Activated CD4-positive, alpha-beta T cell treated with anti-CD3 and anti-CD28 coated beads for 36 hours (primary cell): ENCODE measurements at regions not wholly inside any gene's neighbourhood (a gene's known extent, or its start where the extent isn't known, plus 50 kb on each side); places are given as distances from the start of the nearest gene placed in this dataset.

ENCODE experiments used
- ATAC-seq: fragments of 200-7000 bp; cut with Tn5 transposase; one replicate; pipeline ENCODE4 v1.10.0; 2021; ENCODE audit warnings: mild to moderate bottlenecking, moderate library complexity
- CTCF ChIA-PET: fragments of 350-600 bp; sonication (Branson Sonifier 250); formaldehyde crosslinking; loops from one replicate; lab custom pipeline; 2021; ENCODE audit warnings: antibody characterized with exemption; lab: Charles Lee
- POLR2A ChIA-PET: fragments of 350-600 bp; sonication (Branson Sonifier 250); formaldehyde crosslinking; loops from one replicate; lab custom pipeline; 2021; ENCODE audit warnings: antibody characterized with exemption, inconsistent platforms; lab: Charles Lee
- DNase-seq: peaks from one replicate; pipeline ENCODE4 v3.0.0-alpha.2; 2020
- H3K27ac Mint-ChIP-seq: one replicate; pipeline ENCODE4 v1.8.0; 2021; ENCODE audit warnings: mixed read lengths
- H3K27me3 Mint-ChIP-seq: one replicate; pipeline ENCODE4 v1.8.0; 2021; ENCODE audit warnings: mixed read lengths
- H3K36me3 Mint-ChIP-seq: one replicate; pipeline ENCODE4 v1.8.0; 2021; ENCODE audit warnings: low read depth, mixed read lengths
- H3K4me1 Mint-ChIP-seq: one replicate; pipeline ENCODE4 v1.8.0; 2021; ENCODE audit warnings: mixed read lengths
- H3K4me3 Mint-ChIP-seq: one replicate; pipeline ENCODE4 v1.8.0; 2021; ENCODE audit warnings: mild to moderate bottlenecking, moderate library complexity, mixed read lengths
- H3K9me3 Mint-ChIP-seq: one replicate; pipeline ENCODE4 v1.8.0; 2021; ENCODE audit warnings: low read depth, mixed read lengths
- intact Hi-C, 2 experiments: fragments of 100-400 bp; cut with DNase I in 1 of 2; cut with micrococcal nuclease in 1 of 2; formaldehyde crosslinking; loops; one replicate each; pipeline versions ENCODE4 v1.14.2 to v1.15.1; 2022 to 2024; cut with DNase I, micrococcal nuclease

GRCh38 chr10:111203615-111204014, 126.8 kb downstream of the ADRA2A start:
- DNase-seq (no peak), ATAC-seq (no peak)
- CTCF ChIA-PET: interaction anchor here (1.3 kb wide), 1 partner anchor 16 kb away, joined by 3 read pairs; no protein-coding TSS in a partner anchor
- H3K4me3 Mint-ChIP-seq: no peak overlapping the region
- H3K9me3 Mint-ChIP-seq: no peaks in the 10 kb centered on the region
- H3K4me1 Mint-ChIP-seq: no peaks in the 10 kb centered on the region
- H3K27ac Mint-ChIP-seq: no peak overlapping the region
- POLR2A ChIA-PET: no interaction called here
- intact Hi-C loops: no loop called here
- H3K27me3 Mint-ChIP-seq: peaks cover 2% of the 10 kb centered on the region
- no peaks in the 10 kb centered on the region for H3K36me3 Mint-ChIP-seq

- CTCF ChIA-PET: interaction anchor here (0.7 to 1.3 kb wide), 2 partner anchors 17 to 31 kb away, joined by 3 read pairs; no protein-coding TSS in a partner anchor
- ATAC-seq: no peak
- H3K4me1 Mint-ChIP-seq: no peaks in the 10 kb centered on the region
- POLR2A ChIA-PET: no interaction called here
- no peak overlapping the region for H3K4me3 Mint-ChIP-seq
- H3K27me3 Mint-ChIP-seq: peaks cover 2% of the 10 kb centered on the region
- intact Hi-C loops: loop anchor here (5.0 kb wide), 2 partner anchors 128 to 593 kb away; partner anchors contain the start of gene ADRA2A (in 1 of the 2)
- no peaks in the 10 kb centered on the region for H3K9me3 Mint-ChIP-seq
- H3K36me3 Mint-ChIP-seq: no peaks in the 10 kb centered on the region
- H3K27ac Mint-ChIP-seq: no peak overlapping the region
- no peak for DNase-seq
These were observed 128.0 kb downstream of the ADRA2A start for GRCh38 chr10:111204838-111205237.

- intact Hi-C loops: loop anchor here (5.0 kb wide), 2 partner anchors 129 to 594 kb away; partner anchors contain the start of gene ADRA2A (in 1 of the 2)
- CTCF ChIA-PET: interaction anchor here (1.8 kb wide), 1 partner anchor 129 kb away, joined by 8 read pairs; the partner anchor contains the start of gene ADRA2A
- POLR2A ChIA-PET: no interaction called here
These were observed 129.7 kb downstream of the ADRA2A start for GRCh38 chr10:111206521-111206920.

GRCh38 chr10:111207500-111207899, 130.7 kb downstream of the ADRA2A start:
- no peaks in the 10 kb centered on the region for H3K9me3 Mint-ChIP-seq
- CTCF ChIA-PET: interaction anchor here (1.8 kb wide), 1 partner anchor 130 kb away, joined by 8 read pairs; the partner anchor contains the start of gene ADRA2A
- ATAC-seq: no peak
- H3K27ac Mint-ChIP-seq: no peak overlapping the region
- intact Hi-C loops: loop anchor here (1.0 to 5.0 kb wide), 4 partner anchors 130 to 595 kb away; partner anchors contain the start of gene ADRA2A (in 1 of the 2)
- DNase-seq: peak; percentile 59
- H3K4me3 Mint-ChIP-seq: no peak overlapping the region
- H3K36me3 Mint-ChIP-seq: no peaks in the 10 kb centered on the region
- H3K4me1 Mint-ChIP-seq: no peaks in the 10 kb centered on the region
- peaks cover 4% of the 10 kb centered on the region for H3K27me3 Mint-ChIP-seq
- POLR2A ChIA-PET: no interaction called here

More at GRCh38 chr10:111206521-111206920, 129.7 kb downstream of the ADRA2A start:
- peaks cover 4% of the 10 kb centered on the region for H3K27me3 Mint-ChIP-seq
- peak; percentile 33 for ATAC-seq
- no peaks in the 10 kb centered on the region for H3K36me3 Mint-ChIP-seq
- no peak overlapping the region for H3K4me3 Mint-ChIP-seq
- no peak overlapping the region for H3K27ac Mint-ChIP-seq
- H3K9me3 Mint-ChIP-seq: no peaks in the 10 kb centered on the region
- DNase-seq: no peak
- no peaks in the 10 kb centered on the region for H3K4me1 Mint-ChIP-seq

- no peaks in the 10 kb centered on the region for H3K36me3 Mint-ChIP-seq
- DNase-seq (no peak), ATAC-seq (no peak)
- CTCF ChIA-PET: no interaction called here
- H3K4me3 Mint-ChIP-seq: no peak overlapping the region
- H3K27me3 Mint-ChIP-seq: peaks cover 2% of the 10 kb centered on the region
- intact Hi-C loops: loop anchor here (5.0 kb wide), 2 partner anchors 132 to 597 kb away; partner anchors contain the start of gene ADRA2A (in 1 of the 2)
- H3K27ac Mint-ChIP-seq: no peak overlapping the region
- H3K9me3 Mint-ChIP-seq: no peaks in the 10 kb centered on the region
- POLR2A ChIA-PET: no interaction called here
- no peaks in the 10 kb centered on the region for H3K4me1 Mint-ChIP-seq
These were observed 132.1 kb downstream of the ADRA2A start for GRCh38 chr10:111208951-111209350.

GRCh38 chr10:111209692-111210091, 132.9 kb downstream of the ADRA2A start:
- CTCF ChIA-PET: interaction anchor here (0.7 kb wide), 1 partner anchor 49 kb away, joined by 3 read pairs; no protein-coding TSS in a partner anchor
- Mint-ChIP-seq H3K4me1 (no peaks in the 10 kb centered on the region), H3K27ac (no peak overlapping the region), H3K9me3 (no peaks in the 10 kb centered on the region), H3K36me3 (no peaks in the 10 kb centered on the region), H3K4me3 (no peak overlapping the region), H3K27me3 (peaks cover 2% of the 10 kb centered on the region)
- POLR2A ChIA-PET: no interaction called here
- no peak for DNase-seq
- intact Hi-C loops: loop anchor here (5.0 kb wide), 2 partner anchors 132 to 597 kb away; partner anchors contain the start of gene ADRA2A (in 1 of the 2)
- ATAC-seq: no peak

GRCh38 chr10:111211241-111211640, 134.4 kb downstream of the ADRA2A start:
- Mint-ChIP-seq H3K4me1 (no peaks in the 10 kb centered on the region), H3K9me3 (no peaks in the 10 kb centered on the region), H3K4me3 (no peak overlapping the region), H3K27me3 (peaks cover 3% of the 10 kb centered on the region), H3K36me3 (no peaks in the 10 kb centered on the region), H3K27ac (no peak overlapping the region)
- intact Hi-C loops: no loop called here
- no peak for ATAC-seq
- ChIA-PET POLR2A (interaction anchor here (0.6 kb wide), 1 partner anchor 73 kb away, joined by 3 read pairs; no protein-coding TSS in a partner anchor), CTCF (interaction anchor here (0.7 to 1.2 kb wide), 3 partner anchors 8 to 465 kb away, joined by 3 to 5 read pairs (median 3); no protein-coding TSS in a partner anchor)
- no peak for DNase-seq

- H3K4me1 Mint-ChIP-seq: no peaks in the 10 kb centered on the region
- H3K9me3 Mint-ChIP-seq: no peaks in the 10 kb centered on the region
- ATAC-seq: no peak
- H3K27ac Mint-ChIP-seq: no peak overlapping the region
- DNase-seq: no peak
- H3K27me3 Mint-ChIP-seq: peaks cover 4% of the 10 kb centered on the region
- H3K36me3 Mint-ChIP-seq: no peaks in the 10 kb centered on the region
- intact Hi-C loops: no loop called here
- no peak overlapping the region for H3K4me3 Mint-ChIP-seq
- ChIA-PET POLR2A (no interaction called here), CTCF (interaction anchor here (0.7 to 1.2 kb wide), 2 partner anchors 7 to 14 kb away, joined by 3 to 5 read pairs; no protein-coding TSS in a partner anchor)
These were observed 134.9 kb downstream of the ADRA2A start for GRCh38 chr10:111211706-111212105.

- H3K27me3 Mint-ChIP-seq: peaks cover 36% of the 10 kb centered on the region
- no peak overlapping the region for H3K27ac Mint-ChIP-seq
- no peaks in the 10 kb centered on the region for H3K9me3 Mint-ChIP-seq
- ChIA-PET CTCF (interaction anchor here (0.8 kb wide), 1 partner anchor 146 kb away, joined by 5 read pairs; the partner anchor contains the start of gene ADRA2A), POLR2A (no interaction called here)
- ATAC-seq (no peak), DNase-seq (no peak)
- H3K4me3 Mint-ChIP-seq: no peak overlapping the region
- intact Hi-C loops: no loop called here
- H3K36me3 Mint-ChIP-seq: no peaks in the 10 kb centered on the region
- H3K4me1 Mint-ChIP-seq: no peaks in the 10 kb centered on the region
These were observed 145.1 kb downstream of the ADRA2A start for GRCh38 chr10:111221682-111222480.

GRCh38 chr10:111222961-111223360, 146.1 kb downstream of the ADRA2A start:
- DNase-seq (no peak), ATAC-seq (no peak)
- no peak overlapping the region for H3K27ac Mint-ChIP-seq
- intact Hi-C loops: no loop called here
- ChIA-PET CTCF (no interaction called here), POLR2A (no interaction called here)
- no peaks in the 10 kb centered on the region for H3K9me3 Mint-ChIP-seq
- H3K27me3 Mint-ChIP-seq: peaks cover 39% of the 10 kb centered on the region
- H3K4me3 Mint-ChIP-seq: no peak overlapping the region
- H3K4me1 Mint-ChIP-seq: no peaks in the 10 kb centered on the region
- H3K36me3 Mint-ChIP-seq: no peaks in the 10 kb centered on the region

GRCh38 chr10:111231779-111232178, 154.9 kb downstream of the ADRA2A start:
- no peak overlapping the region for H3K27ac Mint-ChIP-seq
- intact Hi-C loops: no loop called here
- DNase-seq (no peak), ATAC-seq (no peak)
- POLR2A ChIA-PET: no interaction called here
- H3K27me3 Mint-ChIP-seq: peaks cover 26% of the 10 kb centered on the region
- no peaks in the 10 kb centered on the region for H3K4me1 Mint-ChIP-seq
- no peak overlapping the region for H3K4me3 Mint-ChIP-seq
- CTCF ChIA-PET: interaction anchor here (0.7 kb wide), 1 partner anchor 145 kb away, joined by 3 read pairs; no protein-coding TSS in a partner anchor
- H3K9me3 Mint-ChIP-seq: no peaks in the 10 kb centered on the region
- H3K36me3 Mint-ChIP-seq: no peaks in the 10 kb centered on the region
